SIG-M5 treated with dmso at 0.1 percent for 504 hours (cell line): ENCODE measurements at regions not wholly inside any gene's neighbourhood (a gene's known extent, or its start where the extent isn't known, plus 50 kb on each side); places are given as distances from the start of the nearest gene placed in this dataset.
"Not testable (repeated sequence)": the region's sequence is repeated elsewhere in the genome, so short reads cannot be mapped to it uniquely, and the experiment has no call there.

Experiments
- DNase-seq: peaks from one replicate; lab custom pipeline; 2025; ENCODE audit not compliant: unreplicated experiment; lab: John Stamatoyannopoulos, UW

DNA sequence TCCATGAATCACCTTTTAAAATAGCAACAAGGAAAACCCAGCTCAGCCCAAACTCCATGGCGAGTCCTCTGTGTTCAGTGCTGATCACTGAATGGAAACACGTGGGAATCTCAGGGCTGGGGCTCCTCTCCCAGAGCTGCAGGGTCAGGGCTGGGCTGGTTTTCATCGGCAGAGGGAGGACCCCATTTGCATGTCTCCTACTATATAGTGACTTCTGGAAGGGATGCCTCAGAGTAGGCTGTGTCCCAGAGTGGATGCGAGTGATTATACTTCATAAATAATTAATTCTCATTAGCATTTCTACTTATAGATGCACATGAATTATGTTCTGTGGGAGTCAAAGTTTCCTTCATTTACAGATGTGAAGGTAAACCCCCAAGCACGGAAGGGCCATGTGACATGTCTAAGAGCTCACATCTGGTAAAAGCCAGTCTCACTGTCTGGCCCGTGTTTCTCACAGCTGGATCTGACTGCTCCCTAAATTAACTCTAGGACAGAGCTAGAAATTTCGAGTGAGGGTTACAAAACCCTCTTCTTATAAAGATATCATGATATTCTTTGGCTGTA, 685.0 kb downstream of the TMEM121 start:
- DNase-seq: no peak

- no peak for DNase-seq
These were observed 688.8 kb downstream of the TMEM121 start for GRCh38 chr14:106215229-106215628.

- no peak for DNase-seq
These were observed 690.3 kb downstream of the TMEM121 start for GRCh38 chr14:106216679-106217078.

GRCh38 chr14:106218174-106218573, 691.8 kb downstream of the TMEM121 start:
- no peak for DNase-seq

GRCh38 chr14:106222311-106222710, 695.9 kb downstream of the TMEM121 start:
- DNase-seq: no peak

- no peak for DNase-seq
These were observed 696.3 kb downstream of the TMEM121 start for GRCh38 chr14:106222731-106223130.

DNA sequence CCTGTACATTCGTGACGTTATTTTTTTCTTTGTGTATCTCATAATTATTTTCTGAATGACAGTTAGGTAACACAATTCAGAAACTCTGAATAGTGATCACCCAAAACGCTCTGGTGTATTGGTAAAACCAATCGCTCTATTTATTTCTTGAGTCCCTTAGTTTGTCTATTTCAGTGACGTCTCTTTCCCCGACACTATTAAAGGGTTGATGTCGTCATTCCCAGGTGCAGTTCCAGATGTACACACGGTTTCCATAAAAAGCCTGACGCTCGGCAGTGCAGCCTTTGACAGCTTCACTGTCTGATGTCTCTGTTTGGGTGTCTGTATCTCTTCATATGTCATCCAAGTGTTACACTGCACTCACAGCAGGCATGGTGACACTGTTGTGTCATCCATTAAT, 701.4 kb downstream of the TMEM121 start:
- DNase-seq: no peak

DNA sequence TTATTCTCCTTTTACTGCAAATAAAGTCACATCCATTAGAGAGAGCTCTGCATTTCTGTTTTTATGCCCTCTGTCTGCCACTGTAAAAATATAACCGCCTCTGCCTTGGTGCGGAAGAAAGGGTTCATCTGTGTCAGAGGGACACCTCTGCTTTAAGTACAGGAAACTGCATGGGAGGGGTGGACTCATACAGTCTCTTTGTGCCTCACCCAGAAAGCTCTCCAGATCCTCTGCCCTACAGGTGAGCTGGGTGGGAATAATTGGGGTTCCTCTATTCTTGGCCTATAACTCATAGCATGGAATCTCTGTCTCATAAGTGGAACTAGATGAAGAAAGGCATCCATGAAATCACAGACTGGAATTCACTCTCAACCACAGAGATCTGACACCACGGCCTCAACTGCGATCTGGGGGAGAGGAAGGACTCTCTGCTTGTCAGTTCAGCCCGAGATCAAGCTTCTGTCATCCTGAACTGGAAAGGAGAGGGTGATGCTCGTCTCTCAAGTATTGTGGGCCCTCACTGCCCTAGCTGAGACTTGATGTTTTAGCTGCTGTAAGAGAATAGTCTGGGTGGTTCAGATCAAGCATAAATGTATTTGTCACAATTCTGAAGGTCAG, 702.3 kb downstream of the TMEM121 start:
- DNase-seq: no peak

GRCh38 chr14:106230071-106230470, 703.7 kb downstream of the TMEM121 start:
- no peak for DNase-seq

DNA sequence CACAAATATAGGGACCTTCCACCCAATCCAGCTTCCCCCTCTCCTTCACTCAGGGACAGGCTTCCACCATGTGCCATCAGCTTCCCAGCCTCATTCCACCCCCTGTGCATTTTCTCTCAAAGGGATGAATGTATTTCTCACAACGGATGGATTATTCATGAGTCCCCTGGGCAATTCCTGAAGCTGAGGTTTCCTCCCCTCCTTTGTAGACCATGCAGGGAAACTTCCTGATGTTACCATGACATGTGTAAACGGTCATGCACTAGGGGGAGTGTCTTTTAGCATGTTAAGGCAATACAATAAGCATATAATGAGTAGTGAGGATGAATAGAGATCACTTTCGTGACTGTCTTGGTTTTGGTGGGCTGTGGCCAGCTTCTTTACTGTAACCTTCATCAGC, 706.8 kb downstream of the TMEM121 start:
- not testable (repeated sequence) for DNase-seq

DNA sequence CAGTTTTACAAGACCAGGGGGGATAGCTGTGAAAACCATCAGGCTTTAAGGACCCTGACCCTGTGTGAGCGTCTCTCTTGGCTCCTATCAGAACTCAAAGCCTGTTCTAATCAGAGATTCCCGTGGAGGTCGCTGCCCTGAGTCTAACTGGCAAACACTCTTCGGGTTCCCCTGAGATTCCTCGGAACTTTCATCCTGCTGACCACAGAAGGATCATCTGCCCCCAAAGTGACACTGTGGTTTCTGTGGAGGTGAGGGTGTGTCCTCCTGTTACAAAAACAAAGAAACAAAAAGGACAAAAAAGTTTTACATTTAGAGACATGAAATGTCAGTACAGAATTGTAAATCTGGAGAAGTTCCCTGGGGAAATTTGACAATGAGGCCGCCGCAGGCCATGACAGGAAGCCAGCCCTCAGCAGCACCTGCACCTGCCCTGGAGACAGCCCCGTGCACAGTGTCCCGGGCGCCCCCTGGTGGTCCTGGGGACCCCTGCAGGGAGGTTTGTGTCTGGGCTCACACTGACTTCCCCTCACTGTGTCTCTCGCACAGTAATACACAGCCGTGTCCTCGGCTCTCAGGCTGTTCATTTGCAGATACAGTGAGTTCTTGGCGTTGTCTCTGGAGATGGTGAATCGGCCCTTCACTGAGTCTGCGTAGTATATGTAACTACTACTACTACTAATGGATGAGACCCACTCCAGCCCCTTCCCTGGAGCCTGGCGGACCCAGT, 708.3 kb downstream of the TMEM121 start:
- DNase-seq: not testable (repeated sequence)

- DNase-seq: no peak
These were observed 709.2 kb downstream of the TMEM121 start for GRCh38 chr14:106235356-106236159.

DNA sequence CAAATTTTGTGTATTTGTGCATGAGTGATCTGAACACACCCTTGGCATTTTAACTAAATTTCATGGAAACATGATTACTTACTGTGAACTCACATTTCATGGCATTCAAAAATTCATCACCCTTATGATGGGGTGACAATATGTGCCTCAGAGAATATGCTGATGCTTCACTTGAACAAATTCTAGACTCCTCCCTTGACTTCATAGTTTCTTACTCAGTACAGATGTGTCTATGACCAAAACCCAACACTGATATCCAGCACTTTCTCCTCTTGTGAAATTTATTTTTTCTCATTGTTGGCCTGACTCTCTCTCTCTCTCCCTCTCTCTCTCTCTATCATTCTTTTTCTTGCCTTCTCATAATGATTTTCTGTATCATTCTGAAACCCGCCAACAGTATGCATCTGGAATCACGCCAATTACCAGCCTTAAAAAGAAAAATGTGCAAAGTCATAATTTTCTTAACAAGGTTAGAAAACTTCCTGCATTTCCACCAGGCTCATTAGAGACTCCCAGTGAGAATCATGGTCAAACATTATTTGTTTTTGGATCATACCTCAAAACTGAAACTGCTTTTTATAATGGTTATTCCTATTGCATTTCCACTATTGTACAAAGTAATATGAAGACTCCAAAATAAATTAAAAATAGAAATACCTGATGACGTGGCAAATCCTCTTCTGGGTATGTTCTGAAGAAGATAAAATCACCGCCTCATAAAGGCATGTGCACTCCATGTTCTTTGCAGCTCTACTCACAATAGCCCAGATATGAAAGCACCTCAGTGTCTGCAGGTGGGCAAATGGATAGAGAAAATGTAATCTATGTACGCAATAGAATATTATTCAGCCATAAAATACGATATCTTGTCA, 722.2 kb downstream of the TMEM121 start:
- DNase-seq: no peak

DNA sequence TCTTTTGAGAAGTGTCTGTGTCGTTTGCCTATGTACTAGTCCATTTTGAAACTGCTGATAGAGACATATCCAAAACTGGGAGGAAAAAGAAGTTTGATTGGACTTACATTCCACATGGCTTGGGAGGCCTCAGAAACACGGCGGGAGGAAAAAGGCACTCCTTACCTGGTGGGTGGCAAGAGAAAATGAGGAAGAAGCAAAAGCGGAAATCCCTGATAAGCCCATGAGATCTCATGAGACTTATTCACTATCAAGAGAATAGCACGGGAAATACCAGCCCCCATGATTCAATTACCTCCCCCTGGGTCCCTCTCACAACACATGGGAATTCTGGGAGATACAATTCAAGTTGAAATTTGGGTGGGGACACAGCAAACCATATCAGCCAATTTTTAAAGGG, 727.6 kb downstream of the TMEM121 start:
- DNase-seq: not testable (repeated sequence)

- not testable (repeated sequence) for DNase-seq
These were observed 731.2 kb downstream of the TMEM121 start for GRCh38 chr14:106257569-106257994.

- peak; percentile 3 for DNase-seq
These were observed 741.8 kb downstream of the TMEM121 start for GRCh38 chr14:106268013-106268727.

DNA sequence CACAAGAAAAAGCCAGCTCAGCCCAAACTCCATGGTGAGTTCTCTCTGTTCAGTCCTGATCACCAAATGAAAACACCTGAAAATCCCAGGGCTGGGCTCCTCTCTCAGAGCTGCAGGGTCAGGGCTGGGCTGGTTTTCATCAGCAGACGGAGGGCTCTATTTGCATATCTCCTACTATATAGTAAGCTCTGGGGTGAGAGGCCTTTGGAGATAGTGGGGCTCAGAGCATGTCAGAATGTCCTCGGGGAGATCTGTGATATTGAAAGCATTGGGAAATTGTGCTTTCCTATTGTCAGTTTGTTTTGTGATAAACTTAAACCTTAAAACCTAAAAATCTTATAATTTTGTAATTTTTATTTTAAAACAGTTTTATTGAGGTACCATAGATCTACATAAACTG, 742.6 kb downstream of the TMEM121 start:
- no peak for DNase-seq

GRCh38 chr14:106269451-106270204, 743.2 kb downstream of the TMEM121 start:
- DNase-seq: no peak

- DNase-seq: not testable (repeated sequence)
These were observed 744.2 kb downstream of the TMEM121 start for GRCh38 chr14:106270476-106271121.
